ENCODE measurements at regions not wholly inside any gene's neighbourhood (a gene's known extent, or its start where the extent isn't known, plus 50 kb on each side); places are given as distances from the start of the nearest gene placed in this dataset.
"Not testable (repeated sequence)": the region's sequence is repeated elsewhere in the genome, so short reads cannot be mapped to it uniquely, and the experiment has no call there.

DNA sequence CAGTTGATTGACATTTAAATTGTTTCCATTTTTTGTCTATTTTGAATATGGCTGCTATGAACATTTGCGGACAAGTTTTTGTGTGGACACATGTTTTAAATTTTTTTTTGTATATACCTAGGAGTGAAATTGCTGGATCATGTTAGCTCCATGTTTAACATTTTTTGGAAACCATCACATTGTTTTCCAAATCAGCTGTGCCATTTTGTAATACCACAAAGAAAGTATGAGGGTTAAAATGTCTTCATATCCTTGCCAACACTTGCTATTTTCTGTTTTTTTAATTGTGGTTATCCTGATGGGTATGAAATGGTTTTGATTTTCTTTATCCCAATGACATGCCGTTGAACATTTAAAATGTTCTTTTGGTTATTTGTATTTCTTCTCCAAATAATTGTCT, 52.1 kb downstream of the CARTPT start:
- no peak for DNase-seq

GRCh38 chr5:71778678-71779276, 59.7 kb downstream of the CARTPT start:
- DNase-seq, result no peak

GRCh38 chr5:71780597-71780996, 61.5 kb downstream of the CARTPT start:
- no peak for DNase-seq

DNA sequence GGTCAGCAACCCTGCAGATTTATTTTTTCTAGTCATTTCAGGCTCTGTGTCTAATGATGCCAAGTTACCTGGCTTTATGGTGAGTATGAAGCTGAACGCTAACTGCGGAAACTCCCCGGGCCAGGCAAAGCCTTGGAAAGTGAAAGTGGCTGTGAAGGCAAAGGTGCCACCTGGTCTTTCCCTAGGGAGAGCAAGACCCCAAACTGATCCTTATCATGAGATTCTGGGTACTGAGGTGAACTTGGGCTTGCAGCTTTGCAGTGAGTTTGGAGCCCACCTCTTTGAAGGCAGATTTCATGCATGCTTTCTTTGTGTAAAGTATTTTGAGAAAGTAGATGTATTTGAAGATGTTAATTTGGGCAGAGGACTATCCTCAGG, 63.3 kb downstream of the CARTPT start:
- no peak for DNase-seq

GRCh38 chr5:71782771-71783770, 64.0 kb downstream of the CARTPT start:
- DNase-seq, result peak in 1 of 2 experiments; percentile 5

DNA sequence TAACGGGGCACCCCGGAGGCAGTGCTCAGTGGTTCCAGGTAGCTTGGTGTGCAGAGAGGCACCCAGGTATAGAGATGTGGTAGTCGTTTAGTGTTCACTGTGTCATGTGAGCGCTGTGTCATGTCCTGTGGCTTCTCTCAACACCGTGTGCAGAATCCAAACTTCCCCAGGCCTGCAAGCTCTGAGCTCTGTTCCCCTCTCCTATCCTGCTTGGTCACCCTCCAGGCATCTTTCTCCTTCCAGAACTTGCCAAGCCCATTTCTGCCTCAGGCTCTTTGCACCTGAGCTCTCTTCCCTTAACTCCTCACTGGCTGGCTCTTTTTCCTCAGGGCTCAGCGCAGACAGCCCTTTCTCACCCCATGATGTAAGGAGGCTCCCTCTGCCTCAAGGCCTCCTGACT, 64.8 kb downstream of the CARTPT start:
- DNase-seq, result no peak

DNA sequence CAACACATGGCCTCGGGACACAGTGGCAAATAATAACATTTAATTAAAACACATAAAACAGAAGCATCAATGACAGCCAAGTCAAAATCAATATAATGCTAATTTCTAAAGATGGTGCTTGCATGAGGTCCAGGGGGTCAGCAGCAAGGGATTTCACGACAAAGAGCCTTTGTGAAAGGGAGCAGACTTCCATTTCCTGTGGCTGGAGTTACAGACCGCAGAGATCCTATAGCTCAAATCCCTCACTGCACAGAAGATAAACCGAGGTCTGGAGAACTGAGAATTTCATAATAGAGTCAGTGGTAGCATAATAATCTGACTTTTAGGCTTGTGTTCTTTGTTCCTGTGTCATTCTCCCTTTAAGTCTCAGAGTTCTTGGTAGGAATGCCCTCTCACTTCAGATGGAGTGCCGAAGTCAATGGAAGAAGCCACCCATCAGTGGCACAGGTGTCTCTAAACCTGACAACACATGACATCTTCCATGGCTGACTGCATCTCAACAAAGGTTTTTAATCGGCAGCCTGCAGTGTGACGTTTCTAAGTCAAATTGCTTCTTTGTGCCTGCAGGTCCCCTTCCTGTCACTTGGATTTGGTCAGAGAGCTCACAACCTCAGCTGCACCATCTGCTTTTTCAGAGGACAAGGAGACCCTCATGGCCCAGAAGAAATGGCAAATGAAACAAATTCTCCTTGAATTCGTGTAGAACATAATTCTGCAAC, 67.4 kb downstream of the CARTPT start:
- no peak for DNase-seq

GRCh38 chr5:71788794-71789193, 69.7 kb downstream of the CARTPT start:
- no peak for DNase-seq

GRCh38 chr5:71789746-71790145, 70.7 kb downstream of the CARTPT start:
- no peak for DNase-seq

- no peak for DNase-seq
Observed at GRCh38 chr5:71790433-71790832, 71.4 kb downstream of the CARTPT start.

DNA sequence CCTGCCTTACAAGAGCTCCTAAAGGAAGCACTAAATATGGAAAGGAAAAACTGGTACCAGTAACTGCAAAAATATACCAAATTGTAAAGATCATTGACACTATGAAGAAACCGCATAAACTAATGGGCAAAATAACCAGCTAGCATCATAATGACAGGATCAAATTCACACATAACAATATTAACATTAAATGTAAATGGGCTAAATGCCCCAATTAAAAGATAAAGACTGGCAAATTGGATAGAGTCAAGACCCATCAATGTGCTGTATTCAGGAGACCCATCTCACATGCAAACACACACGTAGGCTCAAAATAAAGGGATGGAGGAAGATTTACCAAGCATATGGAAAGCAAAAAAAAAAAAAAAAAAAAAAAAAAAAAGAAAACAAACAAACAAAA, 73.0 kb downstream of the CARTPT start:
- not testable (repeated sequence) for DNase-seq

- DNase-seq, result no peak
Observed at GRCh38 chr5:71794061-71794695, 75.1 kb downstream of the CARTPT start.

- no peak for DNase-seq
Observed at GRCh38 chr5:71802673-71803072, 83.6 kb downstream of the CARTPT start.

DNA sequence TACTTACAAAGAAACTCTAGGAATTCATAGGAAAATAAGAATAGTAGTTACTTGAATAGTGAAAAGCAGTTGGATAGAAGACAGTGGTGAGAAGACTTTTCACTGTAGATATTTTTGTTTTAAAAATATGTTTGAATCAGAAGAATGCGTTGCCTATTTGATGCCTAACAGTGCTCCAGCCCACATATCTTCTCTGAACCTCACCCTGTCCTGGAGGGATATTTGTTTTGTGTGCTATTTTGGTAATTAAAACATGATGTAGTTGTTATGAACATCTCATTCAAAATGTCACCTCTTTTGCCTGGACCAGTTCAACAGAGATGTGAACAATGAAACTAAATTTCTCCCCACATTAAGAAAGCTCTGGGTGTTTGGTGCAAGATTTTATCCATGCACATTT, 87.6 kb downstream of the CARTPT start:
- DNase-seq, result no peak

GRCh38 chr5:71807909-71808308, 88.8 kb downstream of the CARTPT start:
- DNase-seq, result no peak

GRCh38 chr5:71809446-71809845, 90.4 kb downstream of the CARTPT start:
- DNase-seq, result no peak

DNA sequence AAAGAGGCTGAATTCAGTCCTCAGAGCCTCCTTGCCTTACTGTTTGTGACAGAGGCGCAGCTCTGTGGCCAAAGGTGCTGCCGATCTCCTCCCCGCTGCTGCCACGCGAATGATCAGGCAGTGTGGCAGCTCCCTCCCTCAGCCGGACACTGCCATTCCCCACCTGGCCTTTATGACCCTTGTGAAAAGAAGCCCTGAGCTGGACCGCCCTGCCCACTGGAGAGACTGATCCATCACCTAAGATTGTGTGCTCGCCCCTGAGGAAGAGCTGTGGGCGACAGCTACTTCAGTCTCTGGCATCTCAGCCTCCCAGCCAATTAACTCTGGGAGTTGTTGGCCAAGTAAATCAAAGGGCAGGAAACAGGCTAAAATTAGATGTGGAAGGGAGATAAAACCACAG, 90.9 kb downstream of the CARTPT start:
- DNase-seq, result no peak

- no peak for DNase-seq
Observed at GRCh38 chr5:71810471-71811195, 91.6 kb downstream of the CARTPT start.

DNA sequence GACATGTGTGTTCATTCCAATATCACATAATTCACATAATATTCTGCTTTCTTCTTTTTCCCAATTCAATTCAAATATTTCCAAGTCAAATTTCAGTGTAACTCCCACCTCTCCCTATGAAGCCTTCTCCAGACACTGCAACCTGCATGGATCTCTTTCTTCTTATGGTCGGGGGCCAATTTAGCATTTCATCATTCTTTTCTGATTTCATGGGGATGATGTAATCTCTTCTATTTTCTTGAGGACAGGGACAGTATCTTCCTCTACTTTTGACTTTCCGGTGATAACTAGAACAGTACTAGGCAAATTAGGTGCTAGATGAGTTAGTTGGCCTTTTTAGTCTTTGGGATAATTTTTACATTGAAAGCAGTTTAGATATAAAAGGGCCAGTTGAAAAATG, 92.7 kb downstream of the CARTPT start:
- no peak for DNase-seq

DNA sequence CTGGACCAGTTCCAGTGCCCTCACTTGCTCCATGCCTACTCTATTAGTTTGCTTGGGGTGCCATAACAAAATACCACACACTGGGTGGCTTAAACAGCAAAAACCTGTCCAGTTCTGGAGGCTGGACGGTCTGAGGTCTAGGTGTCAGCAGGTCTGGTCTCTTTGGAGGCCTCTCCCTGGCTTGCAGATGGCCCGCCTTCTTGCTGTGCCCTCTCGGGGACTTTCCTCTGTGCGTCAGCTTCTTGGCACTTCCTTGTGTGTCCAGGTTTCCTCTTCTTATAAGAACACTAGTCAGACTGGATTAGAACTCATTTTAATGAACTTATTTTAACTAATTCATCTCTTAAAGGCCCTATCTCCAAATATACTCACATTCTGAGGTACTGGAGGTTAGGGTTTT, 97.2 kb downstream of the CARTPT start:
- DNase-seq, result no peak

DNA sequence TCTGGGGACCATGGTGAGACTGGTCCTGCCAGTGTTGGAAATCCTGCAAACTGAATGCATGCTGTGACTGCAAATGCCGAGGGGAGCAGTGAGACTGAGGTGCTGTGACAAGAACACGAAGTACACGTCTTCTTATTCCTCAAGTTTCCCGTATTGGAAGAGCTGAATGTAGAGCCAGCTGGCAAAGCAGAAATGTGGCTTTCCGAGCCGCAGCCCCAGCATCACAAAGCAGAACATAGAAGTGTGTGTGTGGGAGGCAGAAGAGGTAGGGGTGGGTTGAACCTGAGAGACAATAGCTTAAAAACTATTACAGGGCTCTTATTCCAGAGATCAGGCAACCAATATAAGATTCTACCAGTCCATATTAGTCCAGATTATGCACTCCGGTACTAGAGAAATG, 98.8 kb downstream of the CARTPT start:
- DNase-seq, result no peak

DNA sequence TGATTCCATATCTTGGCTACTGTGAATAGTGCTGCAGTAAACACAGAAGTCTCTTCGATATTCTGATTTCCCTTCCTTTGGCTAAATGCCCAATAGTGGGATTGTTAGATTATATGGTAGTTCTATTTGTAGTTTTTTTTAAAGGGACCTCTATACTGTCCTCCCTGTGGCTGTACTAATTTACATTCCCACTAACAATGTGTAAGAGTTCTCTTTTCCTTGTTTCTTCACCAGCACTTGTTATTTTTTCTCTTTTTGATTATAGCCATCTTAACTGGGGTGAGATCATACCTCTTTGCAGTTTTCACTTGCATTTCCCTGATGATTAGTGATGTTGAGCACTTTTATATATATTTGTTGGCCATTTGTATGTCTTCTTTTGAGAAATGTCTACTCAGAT, 102.0 kb downstream of the CARTPT start:
- DNase-seq, result no peak

DNA sequence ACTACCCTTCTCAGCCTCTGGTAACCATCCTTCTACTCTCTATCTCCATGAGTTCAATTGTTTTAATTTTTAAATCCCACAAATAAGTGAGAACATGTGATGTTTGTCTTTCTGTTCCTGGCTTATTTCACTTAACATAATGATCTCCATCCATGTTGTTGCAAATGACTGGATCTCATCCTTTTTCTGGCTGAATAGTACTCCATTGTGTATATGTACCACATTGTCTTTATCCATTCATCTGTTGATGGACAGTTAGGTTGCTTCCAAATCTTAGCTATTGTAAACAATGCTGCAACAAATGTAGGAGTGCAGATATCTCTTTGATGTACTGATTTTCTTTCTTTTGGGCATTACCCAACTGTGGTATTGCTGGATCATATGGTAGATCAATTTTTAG, 103.0 kb downstream of the CARTPT start:
- not testable (repeated sequence) for DNase-seq
